Gastrocnemius medialis (tissue), 4 donors: ENCODE measurements at regions not wholly inside any gene's neighbourhood (a gene's known extent, or its start where the extent isn't known, plus 50 kb on each side); places are given as distances from the start of the nearest gene placed in this dataset.

Source experiments
- CTCF ChIP-seq, 5 experiments: fragments of 450-650 bp in 3 of 5; fragments of 200-600 bp in 2 of 5; sonication (generic) in 2 of 5; IDR thresholded peaks in 4 of 5; conservative IDR thresholded peaks in 1 of 5; 1 replicate in 4 of 5; 2 replicates in 1 of 5; pipeline ENCODE4 v1.5.1; 2016 to 2019; ENCODE audit warnings: antibody characterized with exemption in 5 of 5, mild to moderate bottlenecking in 3 of 5, moderate library complexity in 3 of 5
- POLR2A ChIP-seq, 2 donors: fragments of 450-650 bp; IDR thresholded peaks; one replicate each; pipeline ENCODE4 v1.6.1; 2017; ENCODE audit warnings: antibody characterized with exemption in 2 of 2, mild to moderate bottlenecking in 2 of 2, moderate library complexity in 2 of 2

GRCh38 chr12:20289520-20289919 lies 78.8 kb upstream of the PDE3A start:
- TF ChIP-seq CTCF (IDR thresholded peaks at IDR 0.05 in 4 of 5, conservative IDR thresholded peaks at IDR 0.05 in 1 of 5): no peak
- TF ChIP-seq POLR2A (IDR thresholded peaks at IDR 0.05): no peak
